SH-SY5Y (cell line): ENCODE measurements at regions not wholly inside any gene's neighbourhood (a gene's known extent, or its start where the extent isn't known, plus 50 kb on each side); places are given as distances from the start of the nearest gene placed in this dataset.

Source experiments
- GATA2 ChIP-seq: IDR thresholded peaks from 2 replicates; pipeline ENCODE4 v1.6.1; 2011; ENCODE audit warnings: mild to moderate bottlenecking, low read depth, low read length
- GATA3 ChIP-seq: IDR thresholded peaks from 2 replicates; pipeline ENCODE4 v1.6.1; 2011; ENCODE audit warnings: low read depth, mild to moderate bottlenecking, low read length, moderate library complexity

- no peak for TF ChIP-seq GATA2
- TF ChIP-seq GATA3, result no peak
These were observed 157.4 kb downstream of the ARL4C start for GRCh38 chr2:234339501-234339900.

- TF ChIP-seq GATA2, result no peak
- TF ChIP-seq GATA3, result no peak
These were observed 157.9 kb downstream of the ARL4C start for GRCh38 chr2:234339011-234339410.

- peak; percentile 98 for TF ChIP-seq GATA3
- TF ChIP-seq GATA2, result peak; percentile 100
These were observed 161.1 kb downstream of the ARL4C start for GRCh38 chr2:234335661-234336228.

DNA sequence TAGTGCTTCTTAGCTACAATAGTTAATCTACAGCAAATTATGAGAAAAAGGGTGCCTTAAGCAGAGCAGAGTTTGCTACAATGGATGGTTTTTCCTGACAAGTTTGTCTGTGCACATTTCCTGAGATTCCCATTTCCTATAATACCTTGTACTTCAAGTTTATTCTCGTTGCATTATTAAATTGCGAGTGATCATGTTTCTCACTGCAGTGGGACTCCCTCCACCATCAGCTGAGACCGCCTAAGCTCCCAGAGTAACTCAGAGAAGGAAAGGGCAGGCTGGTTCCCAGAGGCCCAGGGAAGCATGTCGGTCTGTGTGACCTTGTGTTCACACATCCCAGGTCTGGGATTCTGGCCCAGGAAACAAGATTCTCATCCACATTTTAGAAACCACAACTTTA lies 162.1 kb downstream of the ARL4C start:
- TF ChIP-seq GATA3 (no peak), GATA2 (no peak)

DNA sequence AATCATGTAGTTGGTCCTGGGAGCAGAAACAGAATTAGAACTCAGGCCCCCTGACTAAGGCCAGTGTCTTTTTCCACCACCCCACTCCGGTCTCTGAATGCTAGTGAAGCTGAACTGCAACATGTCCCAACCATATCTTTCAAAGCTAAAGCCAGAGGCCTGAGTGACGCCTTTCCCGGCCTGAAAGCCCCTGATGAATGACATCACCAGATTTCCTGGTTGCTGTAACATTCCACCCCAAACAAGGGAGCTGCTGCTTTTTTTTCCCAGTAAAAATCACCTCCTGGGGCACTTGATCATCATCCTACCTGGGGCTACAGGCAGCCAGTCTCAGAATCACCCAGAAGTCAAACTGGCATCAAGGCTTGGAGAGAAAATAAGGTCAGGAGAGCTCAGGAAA lies 162.7 kb downstream of the ARL4C start:
- TF ChIP-seq GATA3, result no peak
- TF ChIP-seq GATA2, result no peak

DNA sequence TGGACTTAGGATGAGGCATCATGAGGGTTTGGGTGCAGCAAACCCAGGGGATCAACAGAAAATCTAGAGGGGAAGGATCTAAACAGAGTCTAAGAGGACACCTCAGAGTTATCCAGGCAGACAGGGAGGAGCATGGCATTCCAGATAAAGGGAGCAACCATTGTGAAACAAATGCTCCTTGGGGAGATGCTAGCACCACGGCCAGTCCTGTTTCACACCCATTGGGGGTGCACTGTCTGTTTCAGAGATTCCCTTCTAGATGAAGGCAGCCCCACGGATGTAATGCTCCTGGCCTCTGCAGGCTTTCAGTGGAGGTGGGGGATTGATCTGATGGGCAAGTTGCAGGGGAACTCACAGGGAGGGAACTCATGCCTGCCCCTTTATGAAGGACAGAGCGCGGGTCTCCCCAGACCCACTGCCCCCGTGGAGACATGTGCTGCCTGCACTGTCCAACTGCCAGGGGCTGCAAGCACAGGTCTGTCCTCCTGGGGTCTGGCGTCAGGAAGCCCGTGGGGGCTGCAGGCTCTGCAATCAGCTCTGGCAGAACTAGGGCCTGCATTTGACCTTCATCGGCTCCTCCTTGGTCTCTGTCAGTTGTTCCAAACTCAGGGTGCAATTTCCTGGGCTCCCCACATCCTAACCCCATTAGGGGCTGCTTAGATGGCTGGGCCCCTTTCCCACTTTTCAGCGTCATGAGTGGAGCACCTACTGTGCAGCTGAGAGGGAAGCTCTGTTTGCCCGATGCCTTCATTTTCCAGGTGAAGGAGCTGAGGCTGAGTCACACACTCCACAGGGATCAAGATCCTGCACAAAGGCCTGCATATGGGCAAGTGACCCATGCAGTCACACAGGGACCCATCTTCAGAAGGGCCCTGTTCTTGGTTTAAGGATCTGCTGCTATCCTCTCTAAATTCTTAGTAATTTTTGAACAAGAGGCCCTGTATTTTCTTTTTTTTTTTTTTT lies 163.4 kb downstream of the ARL4C start:
- no peak for TF ChIP-seq GATA3
- TF ChIP-seq GATA2, result no peak

- no peak for TF ChIP-seq GATA3
- TF ChIP-seq GATA2, result no peak
These were observed 164.9 kb downstream of the ARL4C start for GRCh38 chr2:234331966-234332365.

DNA sequence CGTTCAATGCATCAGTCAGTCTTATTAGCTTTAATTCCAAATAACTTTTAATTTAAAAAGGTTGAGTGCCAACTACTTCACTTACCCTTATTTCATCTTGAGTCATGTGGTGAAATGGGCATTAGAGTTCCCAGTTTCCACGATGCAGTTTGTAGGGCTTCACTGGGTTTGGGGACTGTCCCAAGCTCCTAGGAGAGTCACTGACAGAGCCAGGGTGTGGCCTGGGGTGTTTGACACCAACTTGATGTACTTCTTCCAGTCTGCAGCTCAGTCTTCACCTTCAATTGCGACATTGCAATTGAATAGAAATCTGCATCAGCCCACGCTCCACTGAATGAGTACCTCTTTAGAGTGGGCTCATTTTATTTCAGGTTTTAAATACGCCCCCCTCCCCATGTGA lies 165.3 kb downstream of the ARL4C start:
- no peak for TF ChIP-seq GATA3
- no peak for TF ChIP-seq GATA2

DNA sequence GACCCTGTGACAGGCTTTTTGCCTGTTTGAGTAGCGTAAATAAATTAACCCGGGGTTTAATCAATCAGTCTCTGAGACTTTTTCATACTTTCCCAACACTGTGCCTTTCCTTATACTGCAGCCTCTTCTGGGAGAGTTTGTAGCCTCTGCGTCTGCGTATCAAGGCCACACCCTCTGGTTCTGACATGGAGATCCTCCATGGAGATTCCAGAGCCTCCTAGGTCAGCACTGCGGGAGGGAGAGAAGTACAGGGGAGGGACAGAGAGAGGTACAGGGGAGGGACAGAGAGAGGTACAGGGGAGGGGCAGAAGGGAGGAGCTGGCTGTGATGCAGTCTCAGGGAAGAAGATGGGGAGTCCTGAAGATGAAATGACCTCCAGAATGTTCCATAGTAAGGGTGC lies 166.0 kb downstream of the ARL4C start:
- TF ChIP-seq GATA2 (no peak), GATA3 (no peak)

DNA sequence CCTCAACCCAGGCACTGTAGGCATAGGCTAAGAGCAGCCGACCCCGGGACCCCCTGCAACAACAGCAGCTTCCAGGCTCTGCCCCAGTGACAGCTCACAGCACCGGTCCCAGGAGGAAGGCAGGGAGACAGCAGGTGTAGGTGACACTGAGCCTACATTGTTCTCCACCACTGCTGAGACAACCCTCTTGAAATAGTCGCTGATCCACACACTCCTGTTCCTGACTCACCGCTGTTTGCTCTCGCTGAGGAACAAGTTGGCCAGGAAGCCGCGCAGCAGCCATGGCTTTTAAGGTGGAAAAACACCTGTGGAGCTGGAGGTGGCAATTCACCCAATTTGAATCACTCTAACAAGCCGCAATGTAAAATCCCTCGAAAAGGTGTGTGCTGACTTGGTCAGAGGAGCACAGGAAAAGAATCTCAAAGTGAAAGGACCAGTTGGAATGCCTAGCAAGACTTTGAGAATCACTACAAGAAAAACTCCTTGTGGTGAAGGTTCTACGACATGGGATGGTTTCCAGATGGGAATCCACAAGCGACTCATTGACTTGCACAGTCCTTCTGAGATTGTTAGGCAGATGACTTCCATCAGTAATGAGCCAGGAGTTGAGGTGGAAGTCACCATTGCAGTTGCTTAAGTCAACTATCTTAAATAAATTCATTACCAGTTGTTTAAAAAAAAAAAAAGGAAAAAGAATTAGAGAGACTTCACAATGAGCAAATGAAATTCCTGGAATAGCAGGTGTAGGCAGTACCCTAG lies 167.5 kb downstream of the ARL4C start:
- TF ChIP-seq GATA3 (no peak), GATA2 (no peak)

DNA sequence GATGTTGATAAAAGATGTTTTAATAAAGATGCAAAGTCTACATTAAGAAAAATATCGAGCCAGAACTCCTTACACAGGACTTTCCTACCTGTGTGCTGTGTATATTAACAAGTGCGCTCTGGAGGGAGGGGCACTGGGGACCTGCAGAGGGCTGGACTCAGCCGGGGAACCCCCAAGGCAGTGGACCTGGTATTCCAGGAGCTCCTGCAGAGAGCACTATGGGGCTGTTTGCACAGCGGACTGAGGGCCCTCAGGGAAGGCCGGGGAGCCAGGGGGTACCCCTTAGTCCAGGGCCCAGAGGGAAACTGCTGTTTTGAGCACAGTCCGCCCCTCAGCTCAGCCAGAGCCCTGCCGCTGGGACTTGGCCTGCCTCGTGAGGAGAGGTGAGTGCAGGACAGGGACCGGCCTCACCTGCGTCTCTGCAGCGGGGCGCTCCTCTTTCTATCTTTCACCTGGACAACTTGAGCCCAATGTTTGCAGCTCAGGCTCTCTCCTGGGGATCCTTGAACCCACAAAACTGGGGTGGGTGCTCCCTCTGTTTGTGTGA lies 168.4 kb downstream of the ARL4C start:
- TF ChIP-seq GATA3 (no peak), GATA2 (no peak)

DNA sequence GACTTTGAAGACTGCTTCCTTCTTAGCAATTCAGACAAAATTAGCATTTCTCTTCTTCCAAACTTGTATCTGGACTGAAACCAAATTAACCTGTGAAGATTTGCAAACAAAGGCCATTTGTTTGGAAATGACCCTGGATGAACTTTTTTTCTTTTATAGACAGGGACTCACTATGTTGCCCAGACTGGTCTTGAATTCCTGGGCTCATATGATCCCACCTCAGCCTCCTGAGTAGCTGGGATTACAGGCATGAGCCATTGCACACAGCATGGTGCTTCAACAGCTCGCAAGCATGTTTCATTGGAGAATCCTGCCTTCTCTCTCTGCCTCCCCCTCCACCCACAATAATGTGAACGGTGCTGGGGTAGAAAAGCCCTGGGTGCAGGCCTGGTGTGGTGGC lies 170.2 kb downstream of the ARL4C start:
- TF ChIP-seq GATA3 (no peak), GATA2 (no peak)

DNA sequence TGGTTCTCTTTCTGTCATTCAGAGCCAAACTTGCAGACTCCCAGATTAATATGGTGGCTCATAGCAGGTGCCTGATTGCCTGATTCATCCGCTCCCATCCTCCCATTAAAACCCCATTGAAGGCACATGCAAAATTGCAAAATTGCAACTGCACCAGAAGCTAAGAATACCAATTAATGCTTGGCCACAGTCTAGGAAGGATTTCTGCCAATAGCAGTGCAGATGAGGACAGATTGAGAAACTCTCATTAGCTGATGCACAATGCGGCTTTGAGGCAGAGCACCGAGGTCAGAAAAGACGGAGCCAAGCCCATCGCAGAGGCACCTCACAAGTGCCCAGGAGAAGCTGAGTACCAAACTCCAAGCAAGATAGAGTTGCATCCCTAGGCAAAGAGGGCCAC lies 172.8 kb downstream of the ARL4C start:
- TF ChIP-seq GATA3 (no peak), GATA2 (no peak)
